H9 (cell line): ENCODE measurements at regions not wholly inside any gene's neighbourhood (a gene's known extent, or its start where the extent isn't known, plus 50 kb on each side); places are given as distances from the start of the nearest gene placed in this dataset.

Experiments
- DNase-seq: peaks from one replicate; pipeline ENCODE4 v3.0.0-alpha.2; 2017
- H2AFZ ChIP-seq: one replicate; pipeline ENCODE4 v1.6.1; 2013; ENCODE audit warnings: mild to moderate bottlenecking, low read length, control low read depth, moderate library complexity
- H2AK5ac ChIP-seq: 2 replicates; pipeline ENCODE4 v1.6.1; 2013; ENCODE audit warnings: low read length, control low read depth, mixed read lengths; ENCODE audit not compliant: insufficient read length
- H2BK120ac ChIP-seq: one replicate; pipeline ENCODE4 v1.6.1; 2013; ENCODE audit warnings: low read depth, mild to moderate bottlenecking, low read length, control low read depth, inconsistent platforms; ENCODE audit not compliant: poor library complexity, severe bottlenecking
- H2BK12ac ChIP-seq: 2 replicates; pipeline ENCODE4 v1.6.1; 2013; ENCODE audit warnings: low read length, control low read depth, mixed read lengths, low read depth; ENCODE audit not compliant: insufficient read length
- H2BK15ac ChIP-seq: 2 replicates; pipeline ENCODE4 v1.6.1; 2013; ENCODE audit warnings: low read depth, low read length, control low read depth
- H2BK20ac ChIP-seq: one replicate; pipeline ENCODE4 v1.6.1; 2013; ENCODE audit warnings: low read depth, mild to moderate bottlenecking, low read length, control low read depth, inconsistent platforms; ENCODE audit not compliant: poor library complexity, severe bottlenecking
- H2BK5ac ChIP-seq: 2 replicates; pipeline ENCODE4 v1.6.1; 2013; ENCODE audit warnings: low read length, control low read depth, mixed read lengths; ENCODE audit not compliant: insufficient read length
- H3K14ac ChIP-seq: 2 replicates; pipeline ENCODE4 v1.6.1; 2013; ENCODE audit warnings: low read length, control low read depth; ENCODE audit not compliant: insufficient read depth
- H3K18ac ChIP-seq: 2 replicates; pipeline ENCODE4 v1.6.1; 2013; ENCODE audit warnings: low read depth, mild to moderate bottlenecking, mixed read lengths, low read length, control low read depth; ENCODE audit not compliant: insufficient read length
- H3K23ac ChIP-seq: 2 replicates; pipeline ENCODE4 v1.6.1; 2013; ENCODE audit warnings: low read length, control low read depth, mixed read lengths, low read depth; ENCODE audit not compliant: insufficient read length
- H3K23me2 ChIP-seq: 2 replicates; pipeline ENCODE4 v1.6.1; 2013; ENCODE audit warnings: low read depth, mild to moderate bottlenecking, mixed read lengths, low read length, control low read depth; ENCODE audit not compliant: insufficient read length, poor library complexity, severe bottlenecking
- H3K27ac ChIP-seq: 2 replicates; pipeline ENCODE4 v1.5.1; 2013; ENCODE audit warnings: low read length, control low read depth, mixed read lengths, low read depth; ENCODE audit not compliant: insufficient read length
- H3K27me3 ChIP-seq: 2 replicates; pipeline ENCODE4 v1.6.1; 2013; ENCODE audit warnings: low read length, control low read depth, inconsistent platforms; ENCODE audit not compliant: insufficient read depth
- H3K4ac ChIP-seq: 2 replicates; pipeline ENCODE4 v1.6.1; 2013; ENCODE audit warnings: low read depth, mild to moderate bottlenecking, control low read depth, inconsistent platforms, low read length, moderate library complexity
- H3K4me1 ChIP-seq: 2 replicates; pipeline ENCODE4 v1.6.1; 2013; ENCODE audit warnings: low read length, control low read depth, inconsistent platforms; ENCODE audit not compliant: insufficient read depth
- H3K4me2 ChIP-seq: 2 replicates; pipeline ENCODE4 v1.6.1; 2013; ENCODE audit warnings: low read length, control low read depth, mixed read lengths; ENCODE audit not compliant: insufficient read length, insufficient read depth
- H3K56ac ChIP-seq: 2 replicates; pipeline ENCODE4 v1.6.1; 2013; ENCODE audit warnings: low read depth, mild to moderate bottlenecking, mixed read lengths, low read length, control low read depth; ENCODE audit not compliant: insufficient read length
- H3K79me1 ChIP-seq: 2 replicates; pipeline ENCODE4 v1.6.1; 2013; ENCODE audit warnings: low read depth, mild to moderate bottlenecking, moderate library complexity, low read length, control low read depth, inconsistent platforms; ENCODE audit not compliant: insufficient read depth, poor library complexity, severe bottlenecking
- H3K79me2 ChIP-seq: 2 replicates; pipeline ENCODE4 v1.6.1; 2013; ENCODE audit warnings: low read length, control low read depth, inconsistent platforms; ENCODE audit not compliant: insufficient read depth
- H3K9ac ChIP-seq: 2 replicates; pipeline ENCODE4 v1.6.1; 2013; ENCODE audit warnings: low read length, control low read depth, mixed read lengths; ENCODE audit not compliant: insufficient read length; ENCODE audit errors: extremely low read depth
- H3K9me3 ChIP-seq: one replicate; pipeline ENCODE4 v1.6.1; 2013; ENCODE audit warnings: low read depth, low read length, inconsistent platforms; ENCODE audit not compliant: control insufficient read depth
- H3T11ph ChIP-seq: one replicate; pipeline ENCODE4 v1.6.1; 2013; ENCODE audit warnings: mild to moderate bottlenecking, low read length, control low read depth, inconsistent platforms
- H4K20me1 ChIP-seq: one replicate; pipeline ENCODE4 v1.6.1; 2013; ENCODE audit not compliant: control insufficient read depth, insufficient read length, insufficient read depth
- H4K5ac ChIP-seq: 2 replicates; pipeline ENCODE4 v1.6.1; 2013; ENCODE audit warnings: low read depth, mild to moderate bottlenecking, mixed read lengths, low read length, control low read depth; ENCODE audit not compliant: insufficient read length
- H4K8ac ChIP-seq: replicated peaks from 2 replicates; pipeline ENCODE4 v1.6.1; 2013; ENCODE audit warnings: low read length, control low read depth, mixed read lengths, low read depth; ENCODE audit not compliant: insufficient read length
- H4K91ac ChIP-seq: 2 replicates; pipeline ENCODE4 v1.6.1; 2013; ENCODE audit warnings: low read depth, mild to moderate bottlenecking, moderate library complexity, mixed read lengths, low read length, control low read depth; ENCODE audit not compliant: insufficient read length
- H3K27ac Mint-ChIP-seq, 3 experiments: 2 replicates in 2 of 3; 3 replicates in 1 of 3; pipeline ENCODE4 v1.8.0; 2020 to 2021; ENCODE audit warnings: mixed read lengths in 3 of 3, mild to moderate bottlenecking in 1 of 3, moderate library complexity in 1 of 3
- H3K27me3 Mint-ChIP-seq: 2 replicates; pipeline ENCODE4 v1.8.0; 2021; ENCODE audit warnings: low read depth, mild to moderate bottlenecking, moderate library complexity, mixed read lengths
- H3K36me3 Mint-ChIP-seq, 3 experiments: 2 replicates in 2 of 3; 3 replicates in 1 of 3; pipeline ENCODE4 v1.8.0; 2020 to 2021; ENCODE audit warnings: low read depth in 3 of 3, mixed read lengths in 3 of 3; ENCODE audit not compliant: insufficient read depth in 1 of 3
- H3K4me1 Mint-ChIP-seq, 2 experiments: 2 replicates each; pipeline ENCODE4 v1.8.0; 2020; ENCODE audit warnings: mixed read lengths in 2 of 2
- H3K4me3 Mint-ChIP-seq, 2 experiments: 2 replicates in 1 of 2; 3 replicates in 1 of 2; pipeline ENCODE4 v1.8.0; 2020 to 2021; ENCODE audit warnings: mild to moderate bottlenecking in 2 of 2, mixed read lengths in 2 of 2, moderate library complexity in 1 of 2
- H3K9me3 Mint-ChIP-seq, 2 experiments: 2 replicates in 1 of 2; 3 replicates in 1 of 2; pipeline ENCODE4 v1.8.0; 2020; ENCODE audit warnings: mild to moderate bottlenecking in 2 of 2, mixed read lengths in 2 of 2, moderate library complexity in 1 of 2
- CTCF ChIP-seq: fragments of 200-600 bp; sonication (generic); conservative IDR thresholded peaks from 3 replicates; pipeline ENCODE4 v1.8.0; 2021; ENCODE audit warnings: antibody characterized with exemption, mild to moderate bottlenecking
- WGBS: extraction: QIAGEN DNeasy Blood & Tissue Kit; methylation state at CpG from one replicate; pipeline ENCODE4 v1.1.7; 2013; ENCODE audit warnings: missing lambda C conversion rate, low lambda C conversion rate, mixed read lengths; ENCODE audit not compliant: insufficient read length; ENCODE audit errors: extremely low coverage; 5-methylcytosine and 5-hydroxymethylcytosine counted together

GRCh38 chr1:29861922-29862321 is 625.6 kb downstream of the PTPRU start:
- H3K79me1 ChIP-seq, result no peaks in the 10 kb centered on the region
- Mint-ChIP-seq H3K27me3 (peaks cover 10% of the 10 kb centered on the region), H3K4me1 (peaks cover 13 to 15% of the 10 kb centered on the region in 2 experiments), H3K27ac (no peak overlapping the region), H3K36me3 (peaks cover 7 to 14% (median 9%) of the 10 kb centered on the region in 3 experiments), H3K9me3 (peaks cover 16 to 17% of the 10 kb centered on the region in 2 experiments), H3K4me3 (no peak overlapping the region)
- H3K4me1 ChIP-seq, result no peaks in the 10 kb centered on the region
- H4K91ac ChIP-seq, result no peak overlapping the region
- H2BK15ac ChIP-seq, result no peak overlapping the region
- DNase-seq, result no peak
- H2BK12ac ChIP-seq, result no peak overlapping the region
- H3K9ac ChIP-seq, result no peak overlapping the region
- no peak for TF ChIP-seq CTCF
- H3K9me3 ChIP-seq, result peaks cover 13% of the 10 kb centered on the region
- no CpG with 5 or more reads among the region's 1 CpG for WGBS
- H4K8ac ChIP-seq, result no peak overlapping the region
- H2BK20ac ChIP-seq, result no peak overlapping the region
- H3K14ac ChIP-seq, result no peak overlapping the region
- no peak overlapping the region for H2AK5ac ChIP-seq
- H3K18ac ChIP-seq, result no peak overlapping the region
- H4K20me1 ChIP-seq, result no peaks in the 10 kb centered on the region
- H2BK120ac ChIP-seq, result no peak overlapping the region
- H3K23ac ChIP-seq, result no peak overlapping the region
- H2AFZ ChIP-seq, result no peak overlapping the region
- H3K79me2 ChIP-seq, result no peaks in the 10 kb centered on the region
- no peak overlapping the region for H4K5ac ChIP-seq
- H3K4ac ChIP-seq, result no peak overlapping the region
- no peaks in the 10 kb centered on the region for H3K23me2 ChIP-seq
- H3K56ac ChIP-seq, result no peak overlapping the region
- no peaks in the 10 kb centered on the region for H3K27me3 ChIP-seq
- H3T11ph ChIP-seq, result no peak overlapping the region
- H3K27ac ChIP-seq, result no peak overlapping the region
- H3K4me2 ChIP-seq, result no peak overlapping the region
- H2BK5ac ChIP-seq, result no peak overlapping the region
